B cell (primary cell): ENCODE measurements at regions not wholly inside any gene's neighbourhood (a gene's known extent, or its start where the extent isn't known, plus 50 kb on each side); places are given as distances from the start of the nearest gene placed in this dataset.

Source experiments
- ATAC-seq: fragments of 200-7000 bp; cut with Tn5 transposase; one replicate; pipeline ENCODE4 v1.10.0; 2021; ENCODE audit warnings: low read depth, mild to moderate bottlenecking, moderate number of reproducible peaks, moderate library complexity
- CTCF ChIA-PET: fragments of 350-600 bp; sonication (Branson Sonifier 250); formaldehyde crosslinking; loops from one replicate; lab custom pipeline; 2021; ENCODE audit warnings: antibody characterized with exemption, inconsistent platforms; lab: Charles Lee
- POLR2A ChIA-PET: fragments of 350-600 bp; sonication (Branson Sonifier 250); formaldehyde crosslinking; loops from one replicate; lab custom pipeline; 2021; ENCODE audit warnings: antibody characterized with exemption; lab: Charles Lee
- DNase-seq: peaks from one replicate; pipeline ENCODE4 v3.0.0; 2013
- H2AFZ ChIP-seq: 2 replicates; pipeline ENCODE4 v1.6.1; 2012; ENCODE audit warnings: mild to moderate bottlenecking, low read depth, low read length; ENCODE audit not compliant: insufficient read depth, poor library complexity, severe bottlenecking
- H3K27ac ChIP-seq, 2 donors: 1 replicate in 1 of 2; 2 replicates in 1 of 2; pipeline ENCODE4 v1.5.1; 2012 to 2013; ENCODE audit warnings: low read length in 2 of 2, mild to moderate bottlenecking in 2 of 2, moderate library complexity in 1 of 2
- H3K27me3 ChIP-seq, 4 experiments: fragments of 200-600 bp in 1 of 4; sonication (generic) in 1 of 4; replicated peaks in 1 of 4; 1 replicate in 2 of 4; 2 replicates in 2 of 4; pipeline versions ENCODE4 v1.6.1 to v1.7.0; 2013 to 2016; ENCODE audit warnings: low read length in 3 of 4, mild to moderate bottlenecking in 2 of 4, mixed read lengths in 1 of 4, moderate library complexity in 1 of 4; ENCODE audit not compliant: insufficient read depth in 4 of 4, control insufficient read depth in 3 of 4; ENCODE audit errors: control extremely low read depth in 1 of 4
- H3K36me3 ChIP-seq, 2 experiments: replicated peaks in 1 of 2; 1 replicate in 1 of 2; 2 replicates in 1 of 2; pipeline versions ENCODE4 v1.6.1 to v1.7.1; 2013; ENCODE audit warnings: low read length in 1 of 2; ENCODE audit not compliant: insufficient read depth in 2 of 2, control insufficient read depth in 1 of 2; ENCODE audit errors: control extremely low read depth in 1 of 2, extremely low read depth in 1 of 2
- H3K4me1 ChIP-seq, 2 donors: fragments of 200-600 bp in 1 of 2; sonication (generic) in 1 of 2; 1 replicate in 1 of 2; 2 replicates in 1 of 2; pipeline versions ENCODE4 v1.5.1 to v1.6.1; 2013 to 2017; ENCODE audit warnings: low read length in 2 of 2; ENCODE audit not compliant: control insufficient read depth in 2 of 2, insufficient read depth in 2 of 2
- H3K4me2 ChIP-seq: replicated peaks from 2 replicates; pipeline ENCODE3; 2012; ENCODE audit warnings: mild to moderate bottlenecking, low read depth, low read length; ENCODE audit not compliant: poor library complexity, severe bottlenecking
- H3K4me3 ChIP-seq, 5 experiments: fragments of 200-600 bp in 1 of 5; sonication (generic) in 1 of 5; 1 replicate in 3 of 5; 2 replicates in 2 of 5; pipeline versions ENCODE4 v1.5.1 to v1.7.0; 2011 to 2016; ENCODE audit warnings: low read length in 4 of 5, mild to moderate bottlenecking in 4 of 5, low read depth in 2 of 5, control low read depth in 1 of 5, moderate library complexity in 1 of 5; ENCODE audit not compliant: insufficient read depth in 1 of 5; ENCODE audit errors: control extremely low read depth in 1 of 5, extremely low read depth in 1 of 5
- H3K79me2 ChIP-seq: fragments of 200-600 bp; sonication (generic); one replicate; pipeline ENCODE4 v1.6.0; 2016; ENCODE audit warnings: low read length; ENCODE audit not compliant: control insufficient read depth, insufficient read depth
- H3K9ac ChIP-seq: fragments of 200-600 bp; sonication (generic); 2 replicates; pipeline ENCODE4 v1.6.1; 2017; ENCODE audit warnings: mild to moderate bottlenecking, low read length, moderate library complexity
- H3K9me3 ChIP-seq, 3 donors: one replicate each; pipeline versions ENCODE4 v1.6.1 to v1.7.1; 2013; ENCODE audit warnings: low read length in 2 of 3; ENCODE audit not compliant: control insufficient read depth in 2 of 3, insufficient read depth in 1 of 3; ENCODE audit errors: control extremely low read depth in 1 of 3
- H4K20me1 ChIP-seq: 2 replicates; pipeline ENCODE4 v1.6.0; 2012; ENCODE audit warnings: mild to moderate bottlenecking, low read length; ENCODE audit not compliant: insufficient read depth, control insufficient read depth, poor library complexity, severe bottlenecking
- H3K27ac Mint-ChIP-seq: one replicate; pipeline ENCODE4 v1.8.0; 2021; ENCODE audit warnings: mixed read lengths
- H3K27me3 Mint-ChIP-seq: one replicate; pipeline ENCODE4 v1.8.0; 2021; ENCODE audit warnings: mixed read lengths
- H3K4me1 Mint-ChIP-seq: one replicate; pipeline ENCODE4 v1.8.0; 2021; ENCODE audit warnings: mixed read lengths
- H3K4me3 Mint-ChIP-seq: one replicate; pipeline ENCODE4 v1.8.0; 2021; ENCODE audit warnings: mixed read lengths
- H3K9me3 Mint-ChIP-seq: one replicate; pipeline ENCODE4 v1.8.0; 2022; ENCODE audit warnings: mixed read lengths; ENCODE audit not compliant: insufficient read depth
- EZH2 ChIP-seq: IDR thresholded peaks from 2 replicates; pipeline ENCODE4 v1.6.1; 2012; ENCODE audit warnings: borderline replicate concordance, low read depth, mild to moderate bottlenecking, moderate library complexity, low read length; ENCODE audit not compliant: insufficient read depth, poor library complexity, severe bottlenecking
- WGBS: methylation state at CpG from one replicate; pipeline ENCODE4 v1.1.5; 2013; ENCODE audit warnings: missing lambda C conversion rate; ENCODE audit not compliant: insufficient coverage; 5-methylcytosine and 5-hydroxymethylcytosine counted together
- intact Hi-C: fragments of 100-400 bp; cut with micrococcal nuclease; formaldehyde crosslinking; loops from one replicate; pipeline ENCODE4 v1.10.0; 2022
- TF ChIP-seq, protein P1 (sequence below): fragments of 200-600 bp; IDR thresholded peaks from one replicate; pipeline ENCODE4 v1.8.0; 2022; ENCODE audit warnings: antibody characterized with exemption, mild to moderate bottlenecking

DNA sequence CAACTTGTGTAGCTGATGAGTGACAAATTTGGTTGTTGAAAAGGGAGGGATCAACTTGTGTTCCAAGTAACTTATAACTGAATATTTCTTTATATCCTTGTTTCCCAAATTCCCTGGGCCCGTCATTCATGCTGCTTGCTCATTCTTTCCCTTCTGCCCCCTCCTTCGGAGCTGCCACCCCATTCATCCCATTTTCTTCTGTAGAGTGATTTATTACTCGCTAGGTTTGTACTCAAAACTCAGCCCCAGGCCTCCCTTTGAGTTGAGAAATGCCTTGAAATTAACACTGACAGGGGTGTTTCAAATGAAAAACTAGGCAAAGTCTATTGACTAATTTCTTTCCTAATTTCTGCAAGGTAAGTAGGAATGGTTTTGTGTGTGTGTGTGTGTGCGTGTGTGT is 277.4 kb upstream of the SLCO3A1 start:
- no peaks in the 10 kb centered on the region for H4K20me1 ChIP-seq
- TF ChIP-seq, protein P1, sequence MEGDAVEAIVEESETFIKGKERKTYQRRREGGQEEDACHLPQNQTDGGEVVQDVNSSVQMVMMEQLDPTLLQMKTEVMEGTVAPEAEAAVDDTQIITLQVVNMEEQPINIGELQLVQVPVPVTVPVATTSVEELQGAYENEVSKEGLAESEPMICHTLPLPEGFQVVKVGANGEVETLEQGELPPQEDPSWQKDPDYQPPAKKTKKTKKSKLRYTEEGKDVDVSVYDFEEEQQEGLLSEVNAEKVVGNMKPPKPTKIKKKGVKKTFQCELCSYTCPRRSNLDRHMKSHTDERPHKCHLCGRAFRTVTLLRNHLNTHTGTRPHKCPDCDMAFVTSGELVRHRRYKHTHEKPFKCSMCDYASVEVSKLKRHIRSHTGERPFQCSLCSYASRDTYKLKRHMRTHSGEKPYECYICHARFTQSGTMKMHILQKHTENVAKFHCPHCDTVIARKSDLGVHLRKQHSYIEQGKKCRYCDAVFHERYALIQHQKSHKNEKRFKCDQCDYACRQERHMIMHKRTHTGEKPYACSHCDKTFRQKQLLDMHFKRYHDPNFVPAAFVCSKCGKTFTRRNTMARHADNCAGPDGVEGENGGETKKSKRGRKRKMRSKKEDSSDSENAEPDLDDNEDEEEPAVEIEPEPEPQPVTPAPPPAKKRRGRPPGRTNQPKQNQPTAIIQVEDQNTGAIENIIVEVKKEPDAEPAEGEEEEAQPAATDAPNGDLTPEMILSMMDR, result no peak
- no peak for TF ChIP-seq EZH2
- H3K9ac ChIP-seq, result no peak overlapping the region
- H3K9me3 ChIP-seq, result no peaks in the 10 kb centered on the region
- ChIA-PET POLR2A (no interaction called here), CTCF (no interaction called here)
- no peak overlapping the region for H3K4me2 ChIP-seq
- Mint-ChIP-seq H3K27me3 (peaks cover 9% of the 10 kb centered on the region), H3K4me1 (no peaks in the 10 kb centered on the region), H3K4me3 (no peak overlapping the region), H3K27ac (no peak overlapping the region), H3K9me3 (no peaks in the 10 kb centered on the region)
- no peaks in the 10 kb centered on the region for H3K4me1 ChIP-seq
- intact Hi-C loops, result no loop called here
- DNase-seq (no peak), ATAC-seq (no peak)
- no peak overlapping the region for H3K27ac ChIP-seq
- no peaks in the 10 kb centered on the region for H3K36me3 ChIP-seq
- peaks cover 0 to under 1% (median 0%) of the 10 kb centered on the region in 4 experiments for H3K27me3 ChIP-seq
- H3K4me3 ChIP-seq, result no peak overlapping the region
- no CpG with 5 or more reads among the region's 4 CpGs for WGBS
- no peaks in the 10 kb centered on the region for H3K79me2 ChIP-seq
- H2AFZ ChIP-seq, result no peak overlapping the region

DNA sequence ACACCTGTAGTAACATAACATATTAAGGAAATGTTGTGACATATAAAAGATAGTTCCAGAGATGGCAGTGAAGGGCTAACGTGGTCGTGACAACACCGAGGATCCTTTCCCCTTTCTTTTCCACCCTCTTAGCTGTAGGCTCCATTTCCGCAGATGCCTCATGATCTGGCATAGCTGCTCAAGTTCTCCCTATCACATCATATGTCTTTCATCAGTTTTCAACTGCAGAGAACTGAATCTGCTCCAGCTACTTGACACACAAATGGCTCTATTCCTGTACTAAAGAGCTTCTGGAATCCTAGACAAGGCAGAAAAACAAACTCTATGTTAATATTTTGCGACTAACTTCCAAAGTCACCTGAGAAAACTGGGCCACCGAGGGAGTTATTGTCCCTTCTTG is 275.0 kb upstream of the SLCO3A1 start:
- Histone ChIP-seq H3K9me3 (no peaks in the 10 kb centered on the region), H3K4me1 (no peaks in the 10 kb centered on the region), H3K4me2 (no peak overlapping the region), H3K9ac (no peak overlapping the region), H3K79me2 (no peaks in the 10 kb centered on the region), H3K4me3 (no peak overlapping the region), H3K27ac (no peak overlapping the region), H4K20me1 (no peaks in the 10 kb centered on the region), H2AFZ (no peak overlapping the region), H3K27me3 (no peaks in the 10 kb centered on the region), H3K36me3 (no peaks in the 10 kb centered on the region)
- Mint-ChIP-seq H3K9me3 (no peaks in the 10 kb centered on the region), H3K4me1 (no peaks in the 10 kb centered on the region), H3K27me3 (peaks cover 2% of the 10 kb centered on the region), H3K4me3 (no peak overlapping the region), H3K27ac (no peak overlapping the region)
- POLR2A ChIA-PET, result no interaction called here
- WGBS, result 94% methylated on average over 4 of the region's 6 CpGs
- CTCF ChIA-PET, result no interaction called here
- DNase-seq, result no peak
- intact Hi-C loops, result no loop called here
- TF ChIP-seq EZH2, result no peak
- no peak for ATAC-seq
